ENCODE measurements at regions not wholly inside any gene's neighbourhood (a gene's known extent, or its start where the extent isn't known, plus 50 kb on each side); places are given as distances from the start of the nearest gene placed in this dataset.

DNA sequence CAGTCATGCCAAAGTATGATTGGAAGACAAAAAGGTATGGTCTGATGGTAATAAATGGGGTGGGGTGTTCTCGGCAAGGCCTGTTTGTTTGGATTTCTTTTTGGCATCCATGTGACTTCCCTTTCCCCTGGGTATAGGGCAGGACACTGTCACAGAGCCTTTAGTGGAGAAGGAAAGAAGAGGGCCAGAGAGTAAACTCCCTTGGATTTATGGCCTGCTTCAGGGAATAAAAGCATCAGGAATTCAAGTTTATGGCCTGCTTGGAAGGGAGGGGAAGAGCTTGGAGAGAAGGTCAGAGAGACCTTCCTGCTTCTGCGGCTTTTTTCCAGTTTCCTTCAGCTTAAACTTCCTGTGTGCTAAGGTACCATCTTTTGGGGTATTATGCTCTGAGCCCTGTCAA, 179.4 kb upstream of the ADAMTS9 start:
- Histone ChIP-seq H3K4me2 (ENCODE audit: low read length) (no peak overlapping the region), H3K9ac (ENCODE audit: low read length) (no peak overlapping the region), H3K27me3 (ENCODE audit: insufficient read depth, low read length) (no peaks in the 10 kb centered on the region), H3K79me2 (ENCODE audit: insufficient read depth, low read length) (no peaks in the 10 kb centered on the region), H3K4me3 (ENCODE audit: insufficient read depth, low read depth, low read length) (no peak overlapping the region), H3K27ac (ENCODE audit: low read depth, low read length) (no peak overlapping the region), H3K36me3 (ENCODE audit: insufficient read depth, low read length) (no peaks in the 10 kb centered on the region), H3K9me3 (ENCODE audit: insufficient read depth, low read depth, low read length) (no peaks in the 10 kb centered on the region), H4K20me1 (ENCODE audit: insufficient read depth, low read length) (no peaks in the 10 kb centered on the region), H2AFZ (ENCODE audit: low read depth, low read length) (no peak overlapping the region), H3K4me1 (ENCODE audit: insufficient read depth, low read length) (no peaks in the 10 kb centered on the region)
- DNase-seq (ENCODE audit: low read depth) (no peak), FAIRE-seq (no peak)
- Mint-ChIP-seq H3K27ac (ENCODE audit: unreplicated experiment) (no peak overlapping the region), H3K36me3 (ENCODE audit: low read depth, unreplicated experiment) (peaks cover 4% of the 10 kb centered on the region), H3K4me1 (ENCODE audit: low read depth, unreplicated experiment) (no peaks in the 10 kb centered on the region), H3K27me3 (ENCODE audit: low read depth, unreplicated experiment) (no peaks in the 10 kb centered on the region), H3K4me3 (ENCODE audit: unreplicated experiment) (no peak overlapping the region), H3K9me3 (ENCODE audit: unreplicated experiment) (peaks cover 5% of the 10 kb centered on the region)
- TF ChIP-seq EZH2 (IDR thresholded peaks at IDR 0.05; ENCODE audit: insufficient read depth, low read length) (no peak), CTCF (IDR thresholded peaks at IDR 0.05; ENCODE audit: insufficient read depth, low read depth, low read length) (no peak)

DNA sequence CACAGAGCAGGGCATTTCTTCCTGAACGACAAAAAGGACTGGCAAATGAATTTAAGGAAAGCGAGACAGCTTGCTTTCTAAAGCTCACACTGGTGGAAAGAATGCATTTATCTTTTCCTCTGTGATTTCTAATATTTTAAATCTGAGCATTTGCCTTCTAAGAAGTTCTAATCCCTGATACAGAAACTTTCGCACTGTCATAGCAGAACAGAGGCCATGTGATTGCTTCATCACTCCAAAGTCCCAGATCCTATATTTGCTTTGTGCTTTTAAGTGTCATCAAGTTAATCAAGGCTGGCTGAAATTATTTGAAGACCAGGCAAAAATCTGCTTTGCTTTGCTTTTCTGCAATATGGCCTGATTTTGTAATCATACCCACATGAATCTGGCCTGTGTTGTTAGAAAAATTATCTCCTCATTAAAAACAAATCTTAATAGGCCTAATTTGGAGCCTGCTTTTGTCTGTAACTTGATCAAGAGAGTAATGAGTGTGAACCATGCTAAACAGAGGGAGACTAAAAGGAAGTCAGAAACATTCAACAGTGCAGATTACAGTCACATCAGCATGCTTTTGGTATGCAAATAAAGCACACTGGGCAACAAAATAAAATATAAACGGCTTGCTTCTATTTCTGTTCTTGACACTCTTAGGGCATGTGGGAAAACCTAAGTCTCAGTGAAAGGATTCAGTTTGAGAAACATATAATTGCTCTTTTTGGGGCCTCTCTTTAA, 178.2 kb upstream of the ADAMTS9 start:
- no peak overlapping the region for H3K27ac Mint-ChIP-seq (ENCODE audit: unreplicated experiment)
- H3K27me3 Mint-ChIP-seq (ENCODE audit: low read depth, unreplicated experiment) = no peaks in the 10 kb centered on the region
- TF ChIP-seq EZH2 (IDR thresholded peaks at IDR 0.05; ENCODE audit: insufficient read depth, low read length) (no peak), CTCF (IDR thresholded peaks at IDR 0.05; ENCODE audit: insufficient read depth, low read depth, low read length) (no peak)
- peaks cover 5% of the 10 kb centered on the region for H3K4me1 Mint-ChIP-seq (ENCODE audit: low read depth, unreplicated experiment)
- Histone ChIP-seq H3K4me3 (ENCODE audit: insufficient read depth, low read depth, low read length) (no peak overlapping the region), H3K9ac (ENCODE audit: low read length) (no peak overlapping the region), H3K4me1 (ENCODE audit: insufficient read depth, low read length) (no peaks in the 10 kb centered on the region), H3K36me3 (ENCODE audit: insufficient read depth, low read length) (no peaks in the 10 kb centered on the region), H3K27me3 (ENCODE audit: insufficient read depth, low read length) (no peaks in the 10 kb centered on the region), H3K4me2 (ENCODE audit: low read length) (no peak overlapping the region), H3K9me3 (ENCODE audit: insufficient read depth, low read depth, low read length) (no peaks in the 10 kb centered on the region), H2AFZ (ENCODE audit: low read depth, low read length) (no peak overlapping the region), H3K27ac (ENCODE audit: low read depth, low read length) (no peak overlapping the region), H3K79me2 (ENCODE audit: insufficient read depth, low read length) (no peaks in the 10 kb centered on the region), H4K20me1 (ENCODE audit: insufficient read depth, low read length) (no peaks in the 10 kb centered on the region)
- DNase-seq (ENCODE audit: low read depth) (no peak), FAIRE-seq (no peak)
- H3K4me3 Mint-ChIP-seq (ENCODE audit: unreplicated experiment) = no peak overlapping the region
- peaks cover 5% of the 10 kb centered on the region for H3K9me3 Mint-ChIP-seq (ENCODE audit: unreplicated experiment)
- H3K36me3 Mint-ChIP-seq (ENCODE audit: low read depth, unreplicated experiment) = peaks cover 4% of the 10 kb centered on the region
